Liver (tissue), 8 donors: ENCODE measurements at regions not wholly inside any gene's neighbourhood (a gene's known extent, or its start where the extent isn't known, plus 50 kb on each side); places are given as distances from the start of the nearest gene placed in this dataset.

Source experiments
- DNase-seq: peaks from one replicate; pipeline ENCODE4 v3.0.0-alpha.2; 2017; ENCODE audit warnings: low spot score
- H3K27ac ChIP-seq, 2 donors: one replicate each; pipeline ENCODE4 v1.7.0; 2013; ENCODE audit warnings: inconsistent platforms in 2 of 2, low read length in 2 of 2, control low read depth in 1 of 2, low read depth in 1 of 2, mild to moderate bottlenecking in 1 of 2
- H3K27me3 ChIP-seq, 4 donors: one replicate each; pipeline versions ENCODE4 v1.6.1 to v1.7.0; 2013; ENCODE audit warnings: low read length in 3 of 4, inconsistent platforms in 1 of 4, mild to moderate bottlenecking in 1 of 4, moderate library complexity in 1 of 4; ENCODE audit not compliant: control insufficient read depth in 4 of 4, insufficient read depth in 4 of 4
- H3K36me3 ChIP-seq, 4 donors: one replicate each; pipeline versions ENCODE4 v1.6.1 to v1.7.0; 2013; ENCODE audit warnings: low read length in 3 of 4, mild to moderate bottlenecking in 3 of 4, low read depth in 1 of 4, moderate library complexity in 1 of 4; ENCODE audit not compliant: control insufficient read depth in 4 of 4, insufficient read depth in 3 of 4
- H3K4me1 ChIP-seq, 4 donors: one replicate each; pipeline versions ENCODE4 v1.6.1 to v1.7.0; 2013; ENCODE audit warnings: low read length in 3 of 4, mild to moderate bottlenecking in 3 of 4, moderate library complexity in 1 of 4; ENCODE audit not compliant: control insufficient read depth in 4 of 4, insufficient read depth in 4 of 4
- H3K4me3 ChIP-seq, 3 donors: one replicate each; pipeline versions ENCODE4 v1.6.1 to v1.7.0; 2013; ENCODE audit warnings: low read length in 3 of 3, control low read depth in 1 of 3, low read depth in 1 of 3, mild to moderate bottlenecking in 1 of 3
- H3K9ac ChIP-seq, 2 donors: one replicate each; pipeline ENCODE4 v1.7.0; 2013; ENCODE audit warnings: low read length in 2 of 2, mild to moderate bottlenecking in 2 of 2, moderate library complexity in 2 of 2, control low read depth in 1 of 2, low read depth in 1 of 2
- H3K9me3 ChIP-seq, 4 donors: one replicate each; pipeline versions ENCODE4 v1.6.1 to v1.7.0; 2013; ENCODE audit warnings: low read length in 3 of 4; ENCODE audit not compliant: control insufficient read depth in 4 of 4
- EGR1 ChIP-seq, 2 donors: IDR thresholded peaks; 2 replicates each; pipeline ENCODE4 v1.6.1; 2016 to 2018; ENCODE audit warnings: antibody characterized with exemption in 2 of 2, low read depth in 2 of 2
- FOXA1 ChIP-seq: IDR thresholded peaks from 2 replicates; pipeline ENCODE4 v1.6.1; 2016; ENCODE audit warnings: antibody characterized with exemption
- FOXA2 ChIP-seq: IDR thresholded peaks from 2 replicates; pipeline ENCODE4 v1.6.1; 2016; ENCODE audit warnings: antibody characterized with exemption
- GABPA ChIP-seq, 2 donors: IDR thresholded peaks in 1 of 2; conservative IDR thresholded peaks in 1 of 2; 2 replicates each; pipeline ENCODE4 v1.6.1; 2016; ENCODE audit warnings: antibody characterized with exemption in 2 of 2, mild to moderate bottlenecking in 1 of 2, moderate library complexity in 1 of 2
- HNF4A ChIP-seq, 2 donors: conservative IDR thresholded peaks; 2 replicates each; pipeline ENCODE4 v1.6.1; 2016; ENCODE audit warnings: antibody characterized with exemption in 2 of 2, mild to moderate bottlenecking in 2 of 2
- HNF4G ChIP-seq: IDR thresholded peaks from 2 replicates; pipeline ENCODE4 v1.6.1; 2016; ENCODE audit warnings: antibody characterized with exemption
- JUND ChIP-seq, 2 donors: IDR thresholded peaks; 2 replicates each; pipeline ENCODE4 v1.6.1; 2016; ENCODE audit warnings: antibody characterized with exemption in 2 of 2
- NR2F2 ChIP-seq: IDR thresholded peaks from 2 replicates; pipeline ENCODE4 v1.6.1; 2016; ENCODE audit warnings: antibody characterized with exemption
- RAD21 ChIP-seq, 2 donors: IDR thresholded peaks; 2 replicates each; pipeline ENCODE4 v1.6.1; 2016; ENCODE audit warnings: antibody characterized with exemption in 2 of 2, mild to moderate bottlenecking in 2 of 2
- REST ChIP-seq: IDR thresholded peaks from 2 replicates; pipeline ENCODE4 v1.6.1; 2016; ENCODE audit warnings: antibody characterized with exemption, mild to moderate bottlenecking
- RXRA ChIP-seq, 2 donors: IDR thresholded peaks; 2 replicates each; pipeline ENCODE4 v1.6.1; 2017 to 2018; ENCODE audit warnings: antibody characterized with exemption in 2 of 2, mild to moderate bottlenecking in 1 of 2
- SP1 ChIP-seq: IDR thresholded peaks from 2 replicates; pipeline ENCODE4 v1.6.1; 2018; ENCODE audit warnings: antibody characterized with exemption, mild to moderate bottlenecking
- TAF1 ChIP-seq: conservative IDR thresholded peaks from 2 replicates; pipeline ENCODE4 v1.6.1; 2016; ENCODE audit warnings: antibody characterized with exemption, mild to moderate bottlenecking
- YY1 ChIP-seq: IDR thresholded peaks from 2 replicates; pipeline ENCODE4 v1.6.1; 2016; ENCODE audit warnings: antibody characterized with exemption, mild to moderate bottlenecking
- WGBS: extraction: QIAGEN DNeasy Blood & Tissue Kit; methylation state at CpG from one replicate; pipeline ENCODE4 v1.1.7; 2013; 5-methylcytosine and 5-hydroxymethylcytosine counted together
- TF ChIP-seq, protein P1 (sequence below): fragments of 150-350 bp; IDR thresholded peaks from 2 replicates; pipeline ENCODE4 v1.5.1; 2017; ENCODE audit warnings: improper control_type of control experiment, low read depth, low read length; ENCODE audit not compliant: missing input control
- TF ChIP-seq, protein P2 (sequence below): IDR thresholded peaks from 2 replicates; pipeline ENCODE4 v1.6.1; 2016; ENCODE audit warnings: antibody characterized with exemption
- TF ChIP-seq, protein P3 (sequence below): IDR thresholded peaks from 2 replicates; pipeline ENCODE4 v1.6.1; 2016; ENCODE audit warnings: antibody characterized with exemption
- TF ChIP-seq, protein P4 (sequence below): IDR thresholded peaks from 2 replicates; pipeline ENCODE4 v1.6.1; 2016; ENCODE audit warnings: antibody characterized with exemption
- donor health status: healthy.
- donor health status: healthy.
- donor health status: healthy.
- donor health status: healthy.
- donor health status: healthy.

DNA sequence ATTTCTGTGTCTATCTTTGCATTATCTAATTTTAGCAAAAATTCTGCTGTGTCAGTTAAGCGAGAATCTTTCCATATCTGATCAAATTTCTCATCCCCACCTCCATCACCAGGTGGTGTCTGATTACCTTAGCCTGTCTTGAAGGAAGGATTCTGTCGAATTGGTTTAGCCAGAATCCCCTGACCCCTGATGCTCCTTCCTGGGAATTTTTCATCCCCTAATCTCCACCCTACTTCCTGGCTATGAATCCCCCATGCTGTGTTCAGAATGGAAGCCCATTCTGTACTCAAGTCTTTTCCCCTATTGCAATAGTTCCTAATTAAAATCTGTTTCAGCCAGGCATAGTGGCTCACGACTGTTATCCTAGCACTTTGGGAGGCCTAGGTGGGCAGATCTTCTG lies 216.1 kb downstream of the SKIDA1 start:
- Histone ChIP-seq H3K4me1 (no peaks in the 10 kb centered on the region), H3K4me3 (no peak overlapping the region), H3K27ac (no peak overlapping the region), H3K27me3 (no peaks in the 10 kb centered on the region), H3K9ac (no peak overlapping the region), H3K9me3 (no peaks in the 10 kb centered on the region), H3K36me3 (no peaks in the 10 kb centered on the region)
- DNase-seq, result no peak
- 62% methylated on average over 3 of the region's 3 CpGs for WGBS
- TF ChIP-seq, protein P1, sequence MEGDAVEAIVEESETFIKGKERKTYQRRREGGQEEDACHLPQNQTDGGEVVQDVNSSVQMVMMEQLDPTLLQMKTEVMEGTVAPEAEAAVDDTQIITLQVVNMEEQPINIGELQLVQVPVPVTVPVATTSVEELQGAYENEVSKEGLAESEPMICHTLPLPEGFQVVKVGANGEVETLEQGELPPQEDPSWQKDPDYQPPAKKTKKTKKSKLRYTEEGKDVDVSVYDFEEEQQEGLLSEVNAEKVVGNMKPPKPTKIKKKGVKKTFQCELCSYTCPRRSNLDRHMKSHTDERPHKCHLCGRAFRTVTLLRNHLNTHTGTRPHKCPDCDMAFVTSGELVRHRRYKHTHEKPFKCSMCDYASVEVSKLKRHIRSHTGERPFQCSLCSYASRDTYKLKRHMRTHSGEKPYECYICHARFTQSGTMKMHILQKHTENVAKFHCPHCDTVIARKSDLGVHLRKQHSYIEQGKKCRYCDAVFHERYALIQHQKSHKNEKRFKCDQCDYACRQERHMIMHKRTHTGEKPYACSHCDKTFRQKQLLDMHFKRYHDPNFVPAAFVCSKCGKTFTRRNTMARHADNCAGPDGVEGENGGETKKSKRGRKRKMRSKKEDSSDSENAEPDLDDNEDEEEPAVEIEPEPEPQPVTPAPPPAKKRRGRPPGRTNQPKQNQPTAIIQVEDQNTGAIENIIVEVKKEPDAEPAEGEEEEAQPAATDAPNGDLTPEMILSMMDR, result no peak
- TF ChIP-seq FOXA2 (no peak), TAF1 (no peak), REST (no peak), EGR1 (IDR thresholded peaks at IDR 0.05; ENCODE audit: low read depth in 2 of 2) (no peak), YY1 (no peak), FOXA1 (no peak), NR2F2 (no peak), RAD21 (IDR thresholded peaks at IDR 0.05) (no peak), JUND (IDR thresholded peaks at IDR 0.05) (no peak), HNF4A (conservative IDR thresholded peaks at IDR 0.05) (no peak)
- TF ChIP-seq, protein P2, sequence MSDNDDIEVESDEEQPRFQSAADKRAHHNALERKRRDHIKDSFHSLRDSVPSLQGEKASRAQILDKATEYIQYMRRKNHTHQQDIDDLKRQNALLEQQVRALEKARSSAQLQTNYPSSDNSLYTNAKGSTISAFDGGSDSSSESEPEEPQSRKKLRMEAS, result no peak

DNA sequence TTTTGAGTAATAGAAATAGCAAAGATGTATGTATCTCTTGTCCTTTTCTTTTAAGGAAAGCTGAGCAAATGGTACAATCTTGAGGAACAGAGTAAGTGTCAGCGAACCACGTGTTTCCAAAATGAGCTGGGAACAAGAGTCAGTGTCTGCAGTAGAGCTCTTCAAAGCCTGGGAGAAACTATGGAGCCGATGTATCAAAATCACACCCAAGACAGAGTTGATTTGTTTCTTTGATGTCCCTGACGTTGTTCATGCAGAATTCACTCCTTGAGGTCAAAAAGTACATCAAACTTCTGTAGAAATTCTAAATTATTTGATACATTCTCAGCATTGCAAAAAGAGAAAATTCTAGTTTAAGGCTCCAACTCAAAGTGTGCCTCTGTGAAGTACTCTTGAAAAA lies 216.5 kb downstream of the SKIDA1 start:
- Histone ChIP-seq H3K4me1 (no peaks in the 10 kb centered on the region), H3K36me3 (no peaks in the 10 kb centered on the region), H3K9me3 (no peaks in the 10 kb centered on the region), H3K27me3 (no peaks in the 10 kb centered on the region), H3K9ac (no peak overlapping the region), H3K4me3 (no peak overlapping the region), H3K27ac (no peak overlapping the region)
- no peak for DNase-seq
- WGBS, result 72% methylated on average over 4 of the region's 4 CpGs
- TF ChIP-seq, protein P2, result no peak
- TF ChIP-seq GABPA (IDR thresholded peaks at IDR 0.05 in 1 of 2, conservative IDR thresholded peaks at IDR 0.05 in 1 of 2), result no peak
- TF ChIP-seq NR2F2, result no peak
- TF ChIP-seq FOXA2, result no peak
- TF ChIP-seq RXRA (IDR thresholded peaks at IDR 0.05), result no peak
- no peak for TF ChIP-seq EGR1 (IDR thresholded peaks at IDR 0.05; ENCODE audit: low read depth in 2 of 2)
- TF ChIP-seq JUND (IDR thresholded peaks at IDR 0.05), result no peak
- no peak for TF ChIP-seq RAD21 (IDR thresholded peaks at IDR 0.05)
- TF ChIP-seq HNF4A (conservative IDR thresholded peaks at IDR 0.05), result no peak
- TF ChIP-seq, protein P3, sequence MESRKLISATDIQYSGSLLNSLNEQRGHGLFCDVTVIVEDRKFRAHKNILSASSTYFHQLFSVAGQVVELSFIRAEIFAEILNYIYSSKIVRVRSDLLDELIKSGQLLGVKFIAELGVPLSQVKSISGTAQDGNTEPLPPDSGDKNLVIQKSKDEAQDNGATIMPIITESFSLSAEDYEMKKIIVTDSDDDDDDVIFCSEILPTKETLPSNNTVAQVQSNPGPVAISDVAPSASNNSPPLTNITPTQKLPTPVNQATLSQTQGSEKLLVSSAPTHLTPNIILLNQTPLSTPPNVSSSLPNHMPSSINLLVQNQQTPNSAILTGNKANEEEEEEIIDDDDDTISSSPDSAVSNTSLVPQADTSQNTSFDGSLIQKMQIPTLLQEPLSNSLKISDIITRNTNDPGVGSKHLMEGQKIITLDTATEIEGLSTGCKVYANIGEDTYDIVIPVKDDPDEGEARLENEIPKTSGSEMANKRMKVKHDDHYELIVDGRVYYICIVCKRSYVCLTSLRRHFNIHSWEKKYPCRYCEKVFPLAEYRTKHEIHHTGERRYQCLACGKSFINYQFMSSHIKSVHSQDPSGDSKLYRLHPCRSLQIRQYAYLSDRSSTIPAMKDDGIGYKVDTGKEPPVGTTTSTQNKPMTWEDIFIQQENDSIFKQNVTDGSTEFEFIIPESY, result no peak
- TF ChIP-seq, protein P4, sequence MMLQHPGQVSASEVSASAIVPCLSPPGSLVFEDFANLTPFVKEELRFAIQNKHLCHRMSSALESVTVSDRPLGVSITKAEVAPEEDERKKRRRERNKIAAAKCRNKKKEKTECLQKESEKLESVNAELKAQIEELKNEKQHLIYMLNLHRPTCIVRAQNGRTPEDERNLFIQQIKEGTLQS, result no peak
- TF ChIP-seq, protein P1, result no peak
- no peak for TF ChIP-seq TAF1
- TF ChIP-seq SP1, result no peak
- no peak for TF ChIP-seq FOXA1
- TF ChIP-seq REST, result no peak
- TF ChIP-seq HNF4G, result no peak
